GM12878 (cell line): ENCODE measurements at regions not wholly inside any gene's neighbourhood (a gene's known extent, or its start where the extent isn't known, plus 50 kb on each side); places are given as distances from the start of the nearest gene placed in this dataset.

ENCODE experiments used
- ATAC-seq: fragments of 200-7000 bp; cut with Tn5 transposase; 3 replicates; pipeline ENCODE4 v1.9.1; 2020; ENCODE audit warnings: mild to moderate bottlenecking, moderate library complexity
- BruUV-seq: library from RNA; stranded (reverse); fragments of 400-500 nt; replicated peaks from 2 replicates; lab custom pipeline; 2021; lab: Mats Ljungman, UMichigan
- CTCF ChIA-PET: fragments of 300-600 bp; sonication (Branson Sonifier 250); formaldehyde crosslinking; extraction: SDS; loops from one replicate; lab custom pipeline; 2021; ENCODE audit warnings: inconsistent platforms; lab: Yijun Ruan, JAX
- POLR2A ChIA-PET: fragments of 350-600 bp; formaldehyde crosslinking; extraction: SDS; loops from one replicate; lab custom pipeline; 2021; ENCODE audit warnings: inconsistent platforms; lab: Charles Lee
- RAD21 ChIA-PET: fragments of 300-600 bp; sonication (Branson Sonifier 250); formaldehyde crosslinking; loops from one replicate; lab custom pipeline; 2023; ENCODE audit warnings: antibody characterized with exemption; ENCODE audit not compliant: unreplicated experiment; lab: Charles Lee
- SMC1A ChIA-PET: fragments of 300-600 bp; sonication (Branson Sonifier 250); formaldehyde crosslinking; loops from one replicate; lab custom pipeline; 2023; ENCODE audit not compliant: unreplicated experiment, uncharacterized antibody; lab: Charles Lee
- DNase-seq: peaks from one replicate; pipeline ENCODE4 v3.0.0-alpha.2; 2011; ENCODE audit warnings: low read depth, low spot score
- FAIRE-seq: peaks from 3 replicates; lab custom pipeline; 2011; peaks lifted over from hg19 to GRCh38; lab: Jason Lieb, UNC
- H2AFZ ChIP-seq: 2 replicates; pipeline ENCODE4 v1.6.0; 2011; ENCODE audit warnings: low read depth, low read length, control low read depth; ENCODE audit not compliant: control insufficient read depth
- H3K27ac ChIP-seq: 2 replicates; pipeline ENCODE4 v1.5.1; 2011; ENCODE audit warnings: control low read depth; ENCODE audit not compliant: control insufficient read depth, insufficient read depth
- H3K27me3 ChIP-seq, 2 experiments: replicated peaks in 1 of 2; 2 replicates each; pipeline versions ENCODE4 v1.6.0 to v1.6.1; 2011; ENCODE audit warnings: low read length in 1 of 2; ENCODE audit not compliant: control insufficient read depth in 2 of 2, insufficient read depth in 2 of 2
- H3K36me3 ChIP-seq, 2 experiments: 2 replicates each; pipeline ENCODE4 v1.5.1; 2011; ENCODE audit warnings: low read length in 1 of 2; ENCODE audit not compliant: control insufficient read depth in 2 of 2, insufficient read depth in 2 of 2
- H3K4me1 ChIP-seq: 2 replicates; pipeline ENCODE4 v1.6.1; 2011; ENCODE audit warnings: mild to moderate bottlenecking, low read length, moderate library complexity, mixed read lengths; ENCODE audit not compliant: control insufficient read depth, insufficient read depth
- H3K4me2 ChIP-seq: 2 replicates; pipeline ENCODE4 v1.6.0; 2011; ENCODE audit warnings: control low read depth; ENCODE audit not compliant: control insufficient read depth, insufficient read depth
- H3K4me3 ChIP-seq: fragments of 200-600 bp; sonication (generic); 2 replicates; pipeline ENCODE4 v1.5.1; 2016
- H3K79me2 ChIP-seq: 2 replicates; pipeline ENCODE4 v1.6.0; 2011; ENCODE audit warnings: low read length; ENCODE audit not compliant: control insufficient read depth, insufficient read depth
- H3K9ac ChIP-seq: 2 replicates; pipeline ENCODE4 v1.8.0; 2011; ENCODE audit warnings: low read length, control low read depth, mixed read lengths; ENCODE audit not compliant: control insufficient read depth, insufficient read depth
- H3K9me3 ChIP-seq: replicated peaks from 3 replicates; pipeline ENCODE4 v1.5.1; 2011; ENCODE audit warnings: mild to moderate bottlenecking, low read length; ENCODE audit not compliant: control insufficient read depth, insufficient read depth
- H4K20me1 ChIP-seq: 2 replicates; pipeline ENCODE4 v1.6.0; 2011; ENCODE audit not compliant: control insufficient read depth, insufficient read depth
- CEBPZ ChIP-seq: fragments of 150-350 bp; IDR thresholded peaks from 2 replicates; pipeline ENCODE4 v1.6.1; 2016; ENCODE audit warnings: low read depth, low read length
- DPF2 ChIP-seq: fragments of 450-650 bp; IDR thresholded peaks from 2 replicates; pipeline ENCODE4 v1.6.1; 2017; ENCODE audit warnings: mild to moderate bottlenecking
- HSF1 ChIP-seq: fragments of 150-350 bp; IDR thresholded peaks from 2 replicates; pipeline ENCODE4 v1.6.1; 2014; ENCODE audit warnings: mild to moderate bottlenecking, low read depth, low read length
- KLF5 ChIP-seq: fragments of 450-650 bp; IDR thresholded peaks from 2 replicates; pipeline ENCODE4 v1.6.1; 2014; ENCODE audit warnings: mild to moderate bottlenecking; ENCODE audit not compliant: partially characterized antibody
- MYC ChIP-seq: IDR thresholded peaks from 2 replicates; pipeline ENCODE4 v1.6.1; 2011; ENCODE audit warnings: mild to moderate bottlenecking, low read length, moderate library complexity, inconsistent platforms; ENCODE audit not compliant: insufficient read depth, insufficient replicate concordance, insufficient read length, severe bottlenecking
- NFYB ChIP-seq: IDR thresholded peaks from 2 replicates; pipeline ENCODE4 v1.6.1; 2011; ENCODE audit warnings: low read depth, mild to moderate bottlenecking, low read length, improper control_type of control experiment, moderate library complexity; ENCODE audit not compliant: insufficient read depth
- PML ChIP-seq: IDR thresholded peaks from 2 replicates; pipeline ENCODE4 v1.6.1; 2012; ENCODE audit warnings: low read length, inconsistent platforms
- REST ChIP-seq: IDR thresholded peaks from 2 replicates; pipeline ENCODE4 v1.6.1; 2012; ENCODE audit warnings: mild to moderate bottlenecking, low read depth, low read length
- SMARCA5 ChIP-seq: fragments of 450-650 bp; IDR thresholded peaks from 2 replicates; pipeline ENCODE4 v1.6.1; 2017; ENCODE audit warnings: mild to moderate bottlenecking
- SREBF2 ChIP-seq: IDR thresholded peaks from 2 replicates; pipeline ENCODE4 v1.6.1; 2012; ENCODE audit warnings: mild to moderate bottlenecking, low read length
- TCF12 ChIP-seq: IDR thresholded peaks from 2 replicates; pipeline ENCODE4 v1.6.1; 2011; ENCODE audit warnings: low read depth, mild to moderate bottlenecking, low read length
- ZBTB4 ChIP-seq: fragments of 450-650 bp; formaldehyde crosslinking; IDR thresholded peaks from 2 replicates; pipeline ENCODE4 v1.4.0; 2022; ENCODE audit warnings: mild to moderate bottlenecking, moderate library complexity
- WGBS: methylation state at CpG from one replicate; pipeline ENCODE4 v1.1.6; 2016; ENCODE audit warnings: low lambda C conversion rate; ENCODE audit not compliant: insufficient replicate concordance, insufficient coverage; ENCODE audit errors: missing lambda C conversion rate; 5-methylcytosine and 5-hydroxymethylcytosine counted together
- in situ Hi-C: fragments of 300-500 bp; cut with MboI; formaldehyde crosslinking; loops from 9 replicates; pipeline ENCODE4 v1.14.3; 2018; ENCODE audit warnings: mixed read lengths
- intact Hi-C: fragments of 100-400 bp; cut with micrococcal nuclease; formaldehyde crosslinking; loops from one replicate; pipeline ENCODE4 v1.14.2; 2022; ENCODE audit not compliant: unreplicated experiment

GRCh38 chr9:103281126-103281525 is 286.0 kb downstream of the CYLC2 start (continued):
- TF ChIP-seq HSF1 (no peak), ZBTB4 (CRISPR knock-in tag) (no peak)
- TF ChIP-seq, all 136 proteins: peak for 0

GRCh38 chr9:103287361-103287760 is 292.2 kb downstream of the CYLC2 start:
- no peaks in the 10 kb centered on the region for H3K4me1 ChIP-seq
- no peak overlapping the region for H2AFZ ChIP-seq
- no peaks in the 10 kb centered on the region for H3K9me3 ChIP-seq
- ChIA-PET SMC1A (no interaction called here), CTCF (no interaction called here), RAD21 (no interaction called here), POLR2A (no interaction called here)
- intact Hi-C loops (no loop called here), in situ Hi-C loops (no loop called here)
- no peak overlapping the region for H3K9ac ChIP-seq
- no peak overlapping the region for H3K4me3 ChIP-seq
- DNase-seq, result no peak
- H3K79me2 ChIP-seq, result no peaks in the 10 kb centered on the region
- H3K27me3 ChIP-seq, result no peaks in the 10 kb centered on the region
- no peak for FAIRE-seq
- no peaks in the 10 kb centered on the region for H3K36me3 ChIP-seq
- no peak overlapping the region for H3K27ac ChIP-seq
- BruUV-seq, result no TSS peak
- 12% methylated on average over 6 of the region's 6 CpGs for WGBS
- H4K20me1 ChIP-seq, result no peaks in the 10 kb centered on the region
- H3K4me2 ChIP-seq, result no peak overlapping the region
- no peak for ATAC-seq
- TF ChIP-seq NFYB (no peak), KLF5 (no peak), CEBPZ (no peak), SMARCA5 (no peak), TCF12 (no peak), PML (no peak), SREBF2 (no peak), DPF2 (no peak), REST (no peak), MYC (no peak)
